22Rv1 (cell line): ENCODE measurements at regions not wholly inside any gene's neighbourhood (a gene's known extent, or its start where the extent isn't known, plus 50 kb on each side); places are given as distances from the start of the nearest gene placed in this dataset.

Source experiments
- H3K27ac ChIP-seq: fragments of 450-650 bp; 2 replicates; pipeline ENCODE4 v1.5.1; 2017
- CTCF ChIP-seq: fragments of 450-650 bp; IDR thresholded peaks from 2 replicates; pipeline ENCODE4 v1.5.1; 2017; ENCODE audit warnings: mild to moderate bottlenecking
- ZFX ChIP-seq: fragments of 450-650 bp; IDR thresholded peaks from 2 replicates; pipeline ENCODE4 v1.6.1; 2017; ENCODE audit warnings: antibody characterized with exemption, borderline replicate concordance

- TF ChIP-seq ZFX (no peak), CTCF (no peak)
- no peak overlapping the region for H3K27ac ChIP-seq
Observed at GRCh38 chr20:52457826-52458225, 266.2 kb upstream of the ZFP64 start.

GRCh38 chr20:52454660-52455059 lies 263.1 kb upstream of the ZFP64 start:
- H3K27ac ChIP-seq, result no peak overlapping the region
- TF ChIP-seq ZFX (no peak), CTCF (no peak)

GRCh38 chr20:52448513-52449232 lies 257.1 kb upstream of the ZFP64 start:
- TF ChIP-seq ZFX (no peak), CTCF (no peak)
- H3K27ac ChIP-seq, result no peak overlapping the region

- TF ChIP-seq CTCF (no peak), ZFX (no peak)
- no peak overlapping the region for H3K27ac ChIP-seq
Observed at GRCh38 chr20:52447225-52447551, 255.6 kb upstream of the ZFP64 start.

- TF ChIP-seq CTCF (no peak), ZFX (no peak)
- no peak overlapping the region for H3K27ac ChIP-seq
Observed at GRCh38 chr20:52446421-52447224, 255.0 kb upstream of the ZFP64 start.

GRCh38 chr20:52444455-52444854 lies 252.9 kb upstream of the ZFP64 start:
- no peak overlapping the region for H3K27ac ChIP-seq
- TF ChIP-seq ZFX (no peak), CTCF (no peak)

- no peak overlapping the region for H3K27ac ChIP-seq
- TF ChIP-seq CTCF (no peak), ZFX (no peak)
Observed at GRCh38 chr20:52443874-52444273, 252.3 kb upstream of the ZFP64 start.
